Fibroblast of pulmonary artery (primary cell): ENCODE measurements at regions not wholly inside any gene's neighbourhood (a gene's known extent, or its start where the extent isn't known, plus 50 kb on each side); places are given as distances from the start of the nearest gene placed in this dataset.
"Not testable (repeated sequence)": the region's sequence is repeated elsewhere in the genome, so short reads cannot be mapped to it uniquely, and the experiment has no call there.

Experiments used
- DNase-seq: peaks from one replicate; pipeline ENCODE4 v3.0.0-alpha.2; 2010; ENCODE audit warnings: low read depth
- H3K4me3 ChIP-seq: replicated peaks from 2 replicates; pipeline ENCODE4 v1.5.1; 2011; ENCODE audit warnings: low read depth, mild to moderate bottlenecking, control low read depth, low read length, moderate library complexity
- CTCF ChIP-seq: IDR thresholded peaks from 2 replicates; pipeline ENCODE4 v1.5.1; 2011; ENCODE audit warnings: mild to moderate bottlenecking, control low read depth, low read length, inconsistent platforms; ENCODE audit errors: missing control alignments

DNA sequence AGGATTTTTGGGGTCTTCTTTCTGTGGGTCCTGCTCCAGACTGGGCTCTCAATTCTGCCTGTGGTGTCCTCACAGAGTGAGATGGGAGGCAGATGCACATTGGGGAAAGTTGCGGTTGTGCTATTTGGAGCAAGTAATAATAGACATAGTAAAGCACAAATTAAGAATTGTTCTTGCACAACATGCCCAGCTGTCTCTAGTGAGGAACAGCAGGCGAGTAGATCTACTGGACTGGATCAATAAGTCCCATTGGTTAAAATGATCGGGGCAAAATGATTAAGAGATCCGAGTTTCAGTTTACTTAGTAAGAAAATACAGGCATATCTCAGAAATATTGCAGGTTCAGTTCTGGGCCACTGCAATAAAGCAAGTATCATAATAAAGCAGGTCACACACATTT lies 448.3 kb upstream of the PROX1 start:
- TF ChIP-seq CTCF: no peak
- no peak for DNase-seq
- H3K4me3 ChIP-seq: no peak overlapping the region

GRCh38 chr1:213541641-213542040 lies 446.1 kb upstream of the PROX1 start:
- no peak overlapping the region for H3K4me3 ChIP-seq
- no peak for DNase-seq
- TF ChIP-seq CTCF: no peak

DNA sequence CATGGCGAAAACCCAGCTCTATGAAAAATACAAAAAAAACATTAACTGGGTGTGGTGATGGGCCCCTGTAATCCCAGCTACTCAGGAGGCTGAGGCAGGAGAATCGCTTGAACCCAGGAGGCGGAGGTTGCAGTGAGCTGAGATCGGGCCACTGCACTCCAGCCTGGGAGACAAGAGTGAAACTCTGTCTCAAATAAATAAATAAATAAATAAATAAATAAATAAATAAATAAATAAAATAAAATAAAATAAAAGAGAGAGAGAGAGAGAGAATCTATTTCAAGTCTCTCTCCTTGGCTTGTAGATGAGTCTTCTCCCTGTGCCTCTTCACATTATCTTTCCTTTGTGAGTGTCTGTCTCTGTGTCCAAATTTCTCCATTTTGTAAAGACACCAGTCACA lies 442.6 kb upstream of the PROX1 start:
- not testable (repeated sequence) for DNase-seq, H3K4me3 ChIP-seq

- DNase-seq: no peak
- H3K4me3 ChIP-seq: no peak overlapping the region
- TF ChIP-seq CTCF: no peak
These were observed 437.8 kb upstream of the PROX1 start for GRCh38 chr1:213549982-213550381.

- no peak overlapping the region for H3K4me3 ChIP-seq
- no peak for DNase-seq
- no peak for TF ChIP-seq CTCF
These were observed 437.0 kb upstream of the PROX1 start for GRCh38 chr1:213550804-213551203.

DNA sequence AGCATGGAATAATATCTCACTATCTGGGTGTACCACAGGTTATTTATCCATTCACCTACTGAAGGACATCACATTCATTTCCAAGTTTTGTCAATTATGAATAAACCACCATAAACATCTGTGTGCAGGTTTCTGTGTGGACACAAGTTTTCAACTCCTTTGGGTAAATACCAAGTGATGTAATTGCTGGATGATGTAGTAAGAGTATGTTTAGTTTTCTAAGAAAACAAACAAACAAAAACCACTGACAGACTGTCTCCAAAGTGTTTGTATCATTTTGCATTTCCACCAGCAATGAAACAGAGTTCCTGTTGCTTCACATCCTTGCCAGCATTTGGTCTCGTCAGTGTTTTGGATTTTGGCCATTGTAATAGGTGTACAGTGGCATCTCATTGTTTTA lies 435.7 kb upstream of the PROX1 start:
- DNase-seq: no peak
- H3K4me3 ChIP-seq: no peak overlapping the region
- no peak for TF ChIP-seq CTCF

DNA sequence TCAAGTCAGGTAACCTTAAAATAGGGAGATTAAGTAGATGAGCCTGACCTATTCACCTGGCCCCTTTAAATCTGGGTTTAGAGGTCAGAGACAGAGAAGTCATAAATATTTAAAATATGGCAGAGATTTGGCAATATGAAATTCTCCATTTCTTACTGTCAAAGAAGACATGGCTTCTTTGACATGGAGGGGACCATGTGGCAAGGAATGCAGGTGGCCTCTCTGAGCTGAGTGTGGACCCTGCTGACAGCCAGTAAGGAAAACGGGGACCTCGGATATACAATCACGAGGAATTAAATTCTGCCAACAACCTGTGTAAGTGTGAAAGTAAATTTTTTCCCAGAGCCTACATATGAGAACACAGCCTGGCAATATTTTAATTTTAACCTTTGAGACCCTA lies 427.5 kb upstream of the PROX1 start:
- TF ChIP-seq CTCF: no peak
- no peak overlapping the region for H3K4me3 ChIP-seq
- no peak for DNase-seq

DNA sequence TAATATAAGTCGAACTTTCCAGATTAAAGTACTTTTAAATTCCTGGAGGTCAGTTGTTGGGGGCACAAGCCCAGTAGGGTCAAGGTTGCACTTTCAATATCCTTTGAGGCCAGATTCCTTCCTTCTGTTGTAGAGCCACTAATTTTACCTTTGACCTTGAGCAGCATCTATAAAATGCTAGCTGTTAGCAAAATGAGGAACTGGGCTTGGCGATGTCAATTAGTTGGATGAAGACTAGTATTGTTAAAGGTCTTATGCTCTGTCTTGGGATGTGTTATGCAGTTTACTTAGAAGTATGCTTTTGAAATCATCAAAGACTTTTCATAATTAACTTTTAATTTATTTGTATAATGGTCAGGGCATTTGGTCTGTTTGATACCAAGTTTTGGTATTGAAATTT lies 425.9 kb upstream of the PROX1 start:
- no peak overlapping the region for H3K4me3 ChIP-seq
- TF ChIP-seq CTCF: no peak
- no peak for DNase-seq
